HG03460 (cell line): ENCODE measurements at regions not wholly inside any gene's neighbourhood (a gene's known extent, or its start where the extent isn't known, plus 50 kb on each side); places are given as distances from the start of the nearest gene placed in this dataset.

Experiments used
- ATAC-seq: cut with Tn5 transposase; IDR thresholded peaks from one replicate; pipeline ENCODE4 v1.9.1; 2021; ENCODE audit not compliant: unreplicated experiment

- no peak for ATAC-seq
These were observed 105.2 kb upstream of the TAF1B start for GRCh38 chr2:9738062-9738461.

GRCh38 chr2:9738535-9739496 is 104.5 kb upstream of the TAF1B start:
- ATAC-seq, result no peak

- no peak for ATAC-seq
These were observed 103.7 kb upstream of the TAF1B start for GRCh38 chr2:9739531-9739964.

- no peak for ATAC-seq
These were observed 102.7 kb upstream of the TAF1B start for GRCh38 chr2:9740382-9741073.

GRCh38 chr2:9741110-9741509 is 102.2 kb upstream of the TAF1B start:
- no peak for ATAC-seq

- ATAC-seq, result no peak
These were observed 100.7 kb upstream of the TAF1B start for GRCh38 chr2:9742601-9743000.

- ATAC-seq, result no peak
These were observed 98.8 kb upstream of the TAF1B start for GRCh38 chr2:9744256-9745004.

GRCh38 chr2:9745153-9745899 is 97.9 kb upstream of the TAF1B start:
- ATAC-seq, result no peak

GRCh38 chr2:9747396-9747795 is 95.9 kb upstream of the TAF1B start:
- no peak for ATAC-seq

GRCh38 chr2:9748577-9748976 is 94.7 kb upstream of the TAF1B start:
- ATAC-seq, result no peak

- no peak for ATAC-seq
These were observed 93.6 kb upstream of the TAF1B start for GRCh38 chr2:9749546-9750223.

GRCh38 chr2:9750224-9751215 is 92.8 kb upstream of the TAF1B start:
- no peak for ATAC-seq

GRCh38 chr2:9751831-9752230 is 91.4 kb upstream of the TAF1B start:
- no peak for ATAC-seq

- no peak for ATAC-seq
These were observed 90.6 kb upstream of the TAF1B start for GRCh38 chr2:9752441-9753275.

- peak; percentile 47 for ATAC-seq
These were observed 90.0 kb upstream of the TAF1B start for GRCh38 chr2:9753276-9753600.

GRCh38 chr2:9753665-9754531 is 89.4 kb upstream of the TAF1B start:
- ATAC-seq, result peak; percentile 39

- ATAC-seq, result no peak
These were observed 88.8 kb upstream of the TAF1B start for GRCh38 chr2:9754532-9754887.
